ENCODE measurements at regions not wholly inside any gene's neighbourhood (a gene's known extent, or its start where the extent isn't known, plus 50 kb on each side); places are given as distances from the start of the nearest gene placed in this dataset.

DNA sequence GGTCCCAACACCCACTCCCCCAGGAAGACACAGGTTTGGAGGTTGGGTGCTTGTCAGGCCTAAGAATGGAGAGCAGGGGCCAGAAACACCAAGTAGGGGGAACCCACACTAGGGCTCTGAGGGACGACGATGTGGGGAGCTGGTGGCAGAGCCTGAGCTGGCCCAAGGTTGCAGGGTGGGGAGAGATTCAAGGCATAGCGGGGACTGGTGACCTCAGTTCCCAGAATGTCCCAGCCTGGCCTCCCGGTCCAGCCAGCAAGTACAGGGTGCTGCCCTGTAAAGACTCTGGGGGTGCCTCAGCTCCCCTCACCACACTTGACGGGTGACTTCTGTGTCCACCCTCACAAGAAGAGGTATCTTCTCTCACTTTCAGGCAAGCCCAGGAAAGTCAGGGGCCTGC lies 86.7 kb downstream of the ALG10 start:
- TF ChIP-seq, protein P1, sequence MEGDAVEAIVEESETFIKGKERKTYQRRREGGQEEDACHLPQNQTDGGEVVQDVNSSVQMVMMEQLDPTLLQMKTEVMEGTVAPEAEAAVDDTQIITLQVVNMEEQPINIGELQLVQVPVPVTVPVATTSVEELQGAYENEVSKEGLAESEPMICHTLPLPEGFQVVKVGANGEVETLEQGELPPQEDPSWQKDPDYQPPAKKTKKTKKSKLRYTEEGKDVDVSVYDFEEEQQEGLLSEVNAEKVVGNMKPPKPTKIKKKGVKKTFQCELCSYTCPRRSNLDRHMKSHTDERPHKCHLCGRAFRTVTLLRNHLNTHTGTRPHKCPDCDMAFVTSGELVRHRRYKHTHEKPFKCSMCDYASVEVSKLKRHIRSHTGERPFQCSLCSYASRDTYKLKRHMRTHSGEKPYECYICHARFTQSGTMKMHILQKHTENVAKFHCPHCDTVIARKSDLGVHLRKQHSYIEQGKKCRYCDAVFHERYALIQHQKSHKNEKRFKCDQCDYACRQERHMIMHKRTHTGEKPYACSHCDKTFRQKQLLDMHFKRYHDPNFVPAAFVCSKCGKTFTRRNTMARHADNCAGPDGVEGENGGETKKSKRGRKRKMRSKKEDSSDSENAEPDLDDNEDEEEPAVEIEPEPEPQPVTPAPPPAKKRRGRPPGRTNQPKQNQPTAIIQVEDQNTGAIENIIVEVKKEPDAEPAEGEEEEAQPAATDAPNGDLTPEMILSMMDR (conservative IDR thresholded peaks at IDR 0.05 in 1 of 2, IDR thresholded peaks at IDR 0.05 in 1 of 2; ENCODE audit: low read depth in 1 of 2, low read length in 2 of 2): no peak
- TF ChIP-seq EZH2 (IDR thresholded peaks at IDR 0.05; ENCODE audit: low read length, missing control alignments): no peak

All from fibroblast of lung (primary cell).